CD4-positive, alpha-beta T cell (primary cell): ENCODE measurements at regions not wholly inside any gene's neighbourhood (a gene's known extent, or its start where the extent isn't known, plus 50 kb on each side); places are given as distances from the start of the nearest gene placed in this dataset.

Experiments
- ATAC-seq: fragments of 200-7000 bp; cut with Tn5 transposase; one replicate; pipeline ENCODE4 v1.10.0; 2022; ENCODE audit warnings: mild to moderate bottlenecking; ENCODE audit not compliant: poor library complexity
- CTCF ChIA-PET: fragments of 350-600 bp; sonication (Branson Sonifier 250); formaldehyde crosslinking; loops from one replicate; lab custom pipeline; 2021; ENCODE audit warnings: antibody characterized with exemption, inconsistent platforms; lab: Charles Lee
- POLR2A ChIA-PET: fragments of 350-600 bp; sonication (Branson Sonifier 250); formaldehyde crosslinking; loops from one replicate; lab custom pipeline; 2021; ENCODE audit warnings: antibody characterized with exemption, inconsistent platforms; lab: Charles Lee
- DNase-seq, 14 experiments: peaks; one replicate each; pipeline ENCODE4 v3.0.0-alpha.2; 2013 to 2020; ENCODE audit warnings: mixed read lengths in 2 of 14
- H3K27ac ChIP-seq, 2 donors: one replicate each; pipeline versions ENCODE4 v1.5.1 to v1.7.0; 2013; ENCODE audit warnings: low read length in 2 of 2, low read depth in 1 of 2, mild to moderate bottlenecking in 1 of 2
- H3K27me3 ChIP-seq, 2 experiments: 1 replicate in 1 of 2; 2 replicates in 1 of 2; pipeline versions ENCODE4 v1.6.1 to v1.7.0; 2013; ENCODE audit warnings: low read length in 2 of 2, control low read depth in 1 of 2, mild to moderate bottlenecking in 1 of 2, moderate library complexity in 1 of 2; ENCODE audit not compliant: insufficient read depth in 2 of 2, control insufficient read depth in 1 of 2
- H3K36me3 ChIP-seq: one replicate; pipeline ENCODE4 v1.6.1; 2013; ENCODE audit warnings: low read length, control low read depth; ENCODE audit not compliant: insufficient read depth
- H3K4me1 ChIP-seq: one replicate; pipeline ENCODE4 v1.6.1; 2013; ENCODE audit warnings: low read length, control low read depth; ENCODE audit not compliant: insufficient read depth
- H3K4me3 ChIP-seq: one replicate; pipeline ENCODE4 v1.5.1; 2013; ENCODE audit warnings: mild to moderate bottlenecking, low read length, moderate library complexity
- H3K9me3 ChIP-seq, 2 experiments: 1 replicate in 1 of 2; 2 replicates in 1 of 2; pipeline versions ENCODE4 v1.6.1 to v1.7.0; 2013; ENCODE audit warnings: low read length in 2 of 2, mild to moderate bottlenecking in 2 of 2, control low read depth in 1 of 2, moderate library complexity in 1 of 2; ENCODE audit not compliant: control insufficient read depth in 1 of 2, insufficient read depth in 1 of 2
- H3K27ac Mint-ChIP-seq: one replicate; pipeline ENCODE4 v1.8.0; 2020; ENCODE audit warnings: mixed read lengths
- H3K27me3 Mint-ChIP-seq: one replicate; pipeline ENCODE4 v1.8.0; 2021; ENCODE audit warnings: mixed read lengths
- H3K36me3 Mint-ChIP-seq: one replicate; pipeline ENCODE4 v1.8.0; 2021; ENCODE audit warnings: low read depth, mixed read lengths
- H3K4me1 Mint-ChIP-seq: one replicate; pipeline ENCODE4 v1.8.0; 2021; ENCODE audit warnings: low read depth, mixed read lengths
- H3K4me3 Mint-ChIP-seq: one replicate; pipeline ENCODE4 v1.8.0; 2020; ENCODE audit warnings: mild to moderate bottlenecking, mixed read lengths
- H3K9me3 Mint-ChIP-seq: one replicate; pipeline ENCODE4 v1.8.0; 2020; ENCODE audit warnings: mixed read lengths
- intact Hi-C, 2 experiments: fragments of 100-400 bp; cut with DNase I in 1 of 2; cut with micrococcal nuclease in 1 of 2; formaldehyde crosslinking; loops; one replicate each; pipeline versions ENCODE4 v1.15.1 to v1.9.0; 2023 to 2025; cut with DNase I, micrococcal nuclease
- TF ChIP-seq, protein P1 (sequence below): fragments of 200-600 bp; IDR thresholded peaks from one replicate; pipeline ENCODE4 v1.8.0; 2022; ENCODE audit warnings: antibody characterized with exemption, mild to moderate bottlenecking

DNA sequence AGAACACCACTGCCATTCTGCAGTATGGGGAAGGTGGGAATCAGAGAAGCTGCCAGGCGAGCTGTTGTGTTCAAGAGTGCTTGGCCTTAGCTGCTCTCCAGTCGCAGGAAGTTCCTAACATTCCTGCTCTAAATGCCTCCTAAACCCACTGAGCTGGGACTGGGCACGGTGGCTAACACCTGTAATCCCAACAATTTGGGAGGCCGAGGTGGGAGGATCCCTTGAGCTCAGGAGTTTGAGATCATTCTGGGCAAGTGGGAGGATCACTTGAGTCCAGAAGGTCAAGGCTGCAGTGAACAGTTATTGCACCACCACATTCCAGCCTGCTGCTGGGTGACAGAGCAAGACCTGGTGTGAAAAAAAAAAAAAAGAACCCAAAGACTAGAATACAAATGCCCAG, 690.3 kb upstream of the FAM241A start:
- ChIA-PET POLR2A (interaction anchor here (0.6 kb wide), 1 partner anchor 8 kb away, joined by 3 read pairs; no protein-coding TSS in a partner anchor), CTCF (interaction anchor here (0.6 kb wide), 1 partner anchor 32 kb away, joined by 3 read pairs; no protein-coding TSS in a partner anchor)
- intact Hi-C loops, result no loop called here
- Mint-ChIP-seq H3K4me1 (no peaks in the 10 kb centered on the region), H3K36me3 (no peaks in the 10 kb centered on the region), H3K27ac (no peak overlapping the region), H3K9me3 (no peaks in the 10 kb centered on the region), H3K27me3 (no peaks in the 10 kb centered on the region), H3K4me3 (no peak overlapping the region)
- no peak overlapping the region for H3K4me3 ChIP-seq
- ATAC-seq, result no peak
- DNase-seq, result no peak
- no peaks in the 10 kb centered on the region for H3K9me3 ChIP-seq
- TF ChIP-seq, protein P1, sequence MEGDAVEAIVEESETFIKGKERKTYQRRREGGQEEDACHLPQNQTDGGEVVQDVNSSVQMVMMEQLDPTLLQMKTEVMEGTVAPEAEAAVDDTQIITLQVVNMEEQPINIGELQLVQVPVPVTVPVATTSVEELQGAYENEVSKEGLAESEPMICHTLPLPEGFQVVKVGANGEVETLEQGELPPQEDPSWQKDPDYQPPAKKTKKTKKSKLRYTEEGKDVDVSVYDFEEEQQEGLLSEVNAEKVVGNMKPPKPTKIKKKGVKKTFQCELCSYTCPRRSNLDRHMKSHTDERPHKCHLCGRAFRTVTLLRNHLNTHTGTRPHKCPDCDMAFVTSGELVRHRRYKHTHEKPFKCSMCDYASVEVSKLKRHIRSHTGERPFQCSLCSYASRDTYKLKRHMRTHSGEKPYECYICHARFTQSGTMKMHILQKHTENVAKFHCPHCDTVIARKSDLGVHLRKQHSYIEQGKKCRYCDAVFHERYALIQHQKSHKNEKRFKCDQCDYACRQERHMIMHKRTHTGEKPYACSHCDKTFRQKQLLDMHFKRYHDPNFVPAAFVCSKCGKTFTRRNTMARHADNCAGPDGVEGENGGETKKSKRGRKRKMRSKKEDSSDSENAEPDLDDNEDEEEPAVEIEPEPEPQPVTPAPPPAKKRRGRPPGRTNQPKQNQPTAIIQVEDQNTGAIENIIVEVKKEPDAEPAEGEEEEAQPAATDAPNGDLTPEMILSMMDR, result no peak
- H3K27me3 ChIP-seq, result no peaks in the 10 kb centered on the region
- H3K36me3 ChIP-seq, result no peaks in the 10 kb centered on the region
- no peak overlapping the region for H3K27ac ChIP-seq
- no peaks in the 10 kb centered on the region for H3K4me1 ChIP-seq

DNA sequence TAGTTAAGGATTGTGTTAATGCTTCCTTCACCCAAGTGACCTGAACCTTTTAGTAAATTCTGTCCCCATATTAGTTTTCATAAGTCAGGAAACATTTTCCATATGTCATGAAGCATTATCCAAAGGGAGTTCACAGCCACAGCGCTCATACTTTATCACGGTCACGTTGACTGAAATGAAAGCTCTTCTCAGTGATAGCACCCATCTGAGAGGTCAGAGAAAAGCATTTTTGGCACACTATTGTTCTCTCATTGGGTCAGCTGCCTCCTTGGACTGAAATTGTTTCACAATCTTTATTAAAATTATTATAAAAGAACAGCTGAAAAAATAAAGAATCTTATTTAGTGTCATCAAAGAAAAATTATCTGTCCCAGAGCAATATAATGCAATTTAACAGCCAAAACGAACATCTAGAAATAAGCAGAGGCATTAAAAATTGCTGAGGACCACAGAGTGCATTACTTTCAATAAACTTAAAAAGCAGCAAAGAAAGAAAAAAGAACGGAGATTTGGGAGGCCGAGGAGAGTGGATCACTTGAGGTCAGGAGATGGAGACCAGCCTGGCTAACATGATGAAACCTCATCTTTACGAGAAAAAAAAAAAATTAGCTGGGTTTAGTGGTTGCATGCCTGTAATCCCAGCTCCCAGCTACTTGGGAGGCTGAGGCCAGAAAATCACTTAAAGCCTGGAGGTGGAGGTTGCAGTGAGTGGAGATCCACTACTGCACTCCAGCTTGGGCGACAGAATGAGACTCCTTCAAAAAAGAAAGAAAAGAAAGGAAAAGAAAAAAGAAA, 680.8 kb upstream of the FAM241A start:
- H3K27ac ChIP-seq, result no peak overlapping the region
- ChIA-PET CTCF (no interaction called here), POLR2A (no interaction called here)

DNA sequence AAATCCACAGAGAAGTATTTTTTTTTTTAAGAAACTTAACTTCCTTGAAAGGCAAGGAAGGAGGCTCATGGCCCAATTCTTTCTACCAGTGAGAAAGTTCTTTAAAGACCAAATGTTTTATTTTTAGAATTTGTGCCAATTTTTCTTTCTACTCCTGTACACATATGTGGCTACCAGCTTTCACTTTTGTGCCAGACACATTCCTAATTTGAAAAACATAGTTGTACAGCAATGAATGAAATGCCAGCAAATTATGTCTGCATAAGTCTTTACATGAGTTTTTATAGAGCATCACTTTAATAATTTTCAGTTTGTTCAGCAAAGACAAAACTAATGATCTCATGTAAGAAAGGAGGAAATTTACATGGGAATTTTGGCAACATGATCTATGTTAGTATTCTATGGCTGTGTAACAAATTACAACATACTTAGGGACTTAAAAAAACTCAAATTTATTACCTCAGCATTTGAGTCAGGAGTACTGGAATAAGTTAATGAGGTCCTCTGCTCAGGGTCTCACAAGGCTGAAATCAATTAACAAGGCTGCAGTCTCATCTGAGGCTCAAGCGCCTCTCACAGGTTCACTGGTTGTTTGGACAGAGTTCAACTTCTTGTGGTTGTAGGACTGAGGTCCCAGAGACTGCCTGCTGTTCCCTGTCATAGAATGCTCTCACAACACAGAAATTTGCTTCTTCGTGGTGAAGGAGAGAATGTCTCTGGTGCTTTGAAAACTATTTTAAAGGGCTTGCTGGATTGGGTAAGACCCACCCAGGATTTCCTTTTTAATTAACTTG, 678.2 kb upstream of the FAM241A start:
- ChIA-PET POLR2A (no interaction called here), CTCF (no interaction called here)
- no peaks in the 10 kb centered on the region for H3K36me3 Mint-ChIP-seq
- H3K4me3 ChIP-seq, result no peak overlapping the region
- peaks cover 0 to 9% of the 10 kb centered on the region in 2 experiments for H3K9me3 ChIP-seq
- ATAC-seq (no peak), DNase-seq (no peak)
- TF ChIP-seq, protein P1, result no peak
- no peaks in the 10 kb centered on the region for H3K4me1 Mint-ChIP-seq
- no peak overlapping the region for H3K27ac ChIP-seq
- H3K9me3 Mint-ChIP-seq, result peaks cover 7% of the 10 kb centered on the region
- no peaks in the 10 kb centered on the region for H3K4me1 ChIP-seq
- intact Hi-C loops, result no loop called here
- no peaks in the 10 kb centered on the region for H3K27me3 Mint-ChIP-seq
- no peak overlapping the region for H3K27ac Mint-ChIP-seq
- no peaks in the 10 kb centered on the region for H3K36me3 ChIP-seq
- H3K27me3 ChIP-seq, result no peaks in the 10 kb centered on the region
- H3K4me3 Mint-ChIP-seq, result no peak overlapping the region

More for the DNA sequence above, 680.8 kb upstream of the FAM241A start:
- ATAC-seq, result no peak
- TF ChIP-seq, protein P1, result no peak
- no peak overlapping the region for H3K4me3 Mint-ChIP-seq
- no peak overlapping the region for H3K27ac Mint-ChIP-seq
- Histone ChIP-seq H3K36me3 (no peaks in the 10 kb centered on the region), H3K4me1 (no peaks in the 10 kb centered on the region), H3K9me3 (peaks cover 0 to 8% of the 10 kb centered on the region in 2 experiments), H3K27me3 (no peaks in the 10 kb centered on the region), H3K4me3 (no peak overlapping the region)
- intact Hi-C loops, result no loop called here
- H3K4me1 Mint-ChIP-seq, result no peaks in the 10 kb centered on the region
- no peak for DNase-seq
- no peaks in the 10 kb centered on the region for H3K36me3 Mint-ChIP-seq
- no peaks in the 10 kb centered on the region for H3K27me3 Mint-ChIP-seq
- H3K9me3 Mint-ChIP-seq, result peaks cover 7% of the 10 kb centered on the region
